ENCODE measurements at regions not wholly inside any gene's neighbourhood (a gene's known extent, or its start where the extent isn't known, plus 50 kb on each side); places are given as distances from the start of the nearest gene placed in this dataset.

DNA sequence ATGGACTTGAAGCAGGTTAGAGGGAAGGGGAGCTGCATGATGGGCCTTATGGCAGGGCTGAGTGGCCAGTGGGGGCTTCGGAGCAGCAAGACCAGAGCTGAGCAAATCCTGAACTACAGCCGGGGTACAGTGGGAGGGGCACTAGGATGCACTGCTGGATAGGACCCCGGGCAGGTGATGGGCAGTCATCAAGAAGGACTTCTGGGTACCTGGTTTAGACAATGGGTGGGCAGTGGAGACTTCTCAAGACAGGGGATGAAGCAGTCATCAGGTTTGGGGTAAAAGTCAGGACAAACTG, 507.4 kb upstream of the MYT1L start:
- Histone ChIP-seq H3K4me3 (ENCODE audit: control extremely low read depth in 1 of 5, extremely low read depth in 1 of 5, insufficient read depth in 1 of 5, low read depth in 2 of 5, low read length in 4 of 5) (no peak overlapping the region), H3K4me1 (ENCODE audit: control insufficient read depth in 2 of 2, insufficient read depth in 2 of 2, low read length in 2 of 2) (no peaks in the 10 kb centered on the region), H3K9me3 (ENCODE audit: control extremely low read depth in 1 of 3, control insufficient read depth in 2 of 3, insufficient read depth in 1 of 3, low read length in 2 of 3) (no peaks in the 10 kb centered on the region), H4K20me1 (ENCODE audit: control insufficient read depth, insufficient read depth, low read length, poor library complexity, severe bottlenecking) (no peaks in the 10 kb centered on the region), H3K9ac (ENCODE audit: low read length) (no peak overlapping the region), H3K27me3 (replicated peaks in 1 of 4; ENCODE audit: control extremely low read depth in 1 of 4, control insufficient read depth in 3 of 4, insufficient read depth in 4 of 4, low read length in 3 of 4) (peaks cover 0 to 7% (median 0%) of the 10 kb centered on the region in 4 experiments), H3K27ac (ENCODE audit: low read length in 2 of 2) (no peak overlapping the region), H3K4me2 (replicated peaks; ENCODE audit: low read depth, low read length, poor library complexity, severe bottlenecking) (no peak overlapping the region), H3K36me3 (replicated peaks in 1 of 2; ENCODE audit: control extremely low read depth in 1 of 2, control insufficient read depth in 1 of 2, extremely low read depth in 1 of 2, insufficient read depth in 2 of 2, low read length in 1 of 2) (no peaks in the 10 kb centered on the region), H3K79me2 (ENCODE audit: control insufficient read depth, insufficient read depth, low read length) (no peaks in the 10 kb centered on the region), H2AFZ (ENCODE audit: insufficient read depth, low read depth, low read length, poor library complexity, severe bottlenecking) (no peak overlapping the region)
- no peak overlapping the region for H3K4me3 Mint-ChIP-seq
- TF ChIP-seq EZH2 (IDR thresholded peaks at IDR 0.05; ENCODE audit: borderline replicate concordance, insufficient read depth, low read depth, low read length, poor library complexity, severe bottlenecking) = no peak
- TF ChIP-seq, protein P1, sequence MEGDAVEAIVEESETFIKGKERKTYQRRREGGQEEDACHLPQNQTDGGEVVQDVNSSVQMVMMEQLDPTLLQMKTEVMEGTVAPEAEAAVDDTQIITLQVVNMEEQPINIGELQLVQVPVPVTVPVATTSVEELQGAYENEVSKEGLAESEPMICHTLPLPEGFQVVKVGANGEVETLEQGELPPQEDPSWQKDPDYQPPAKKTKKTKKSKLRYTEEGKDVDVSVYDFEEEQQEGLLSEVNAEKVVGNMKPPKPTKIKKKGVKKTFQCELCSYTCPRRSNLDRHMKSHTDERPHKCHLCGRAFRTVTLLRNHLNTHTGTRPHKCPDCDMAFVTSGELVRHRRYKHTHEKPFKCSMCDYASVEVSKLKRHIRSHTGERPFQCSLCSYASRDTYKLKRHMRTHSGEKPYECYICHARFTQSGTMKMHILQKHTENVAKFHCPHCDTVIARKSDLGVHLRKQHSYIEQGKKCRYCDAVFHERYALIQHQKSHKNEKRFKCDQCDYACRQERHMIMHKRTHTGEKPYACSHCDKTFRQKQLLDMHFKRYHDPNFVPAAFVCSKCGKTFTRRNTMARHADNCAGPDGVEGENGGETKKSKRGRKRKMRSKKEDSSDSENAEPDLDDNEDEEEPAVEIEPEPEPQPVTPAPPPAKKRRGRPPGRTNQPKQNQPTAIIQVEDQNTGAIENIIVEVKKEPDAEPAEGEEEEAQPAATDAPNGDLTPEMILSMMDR (IDR thresholded peaks at IDR 0.05) = no peak
- ATAC-seq (ENCODE audit: low read depth) = no peak
- no peaks in the 10 kb centered on the region for H3K4me1 Mint-ChIP-seq
- 88% methylated on average over 3 of the region's 3 CpGs for WGBS (ENCODE audit: insufficient coverage)
- ChIA-PET POLR2A (no interaction called here), CTCF (no interaction called here)
- no peak overlapping the region for H3K27ac Mint-ChIP-seq
- H3K27me3 Mint-ChIP-seq = no peaks in the 10 kb centered on the region
- no peaks in the 10 kb centered on the region for H3K9me3 Mint-ChIP-seq (ENCODE audit: insufficient read depth)
- no peak for DNase-seq
- intact Hi-C loops (cut with micrococcal nuclease) = no loop called here

GRCh38 chr2:2837746-2838547, 506.9 kb upstream of the MYT1L start:
- no peaks in the 10 kb centered on the region for H3K4me1 ChIP-seq (ENCODE audit: control insufficient read depth in 2 of 2, insufficient read depth in 2 of 2, low read length in 2 of 2)
- TF ChIP-seq, protein P1 (IDR thresholded peaks at IDR 0.05) = no peak
- TF ChIP-seq EZH2 (IDR thresholded peaks at IDR 0.05; ENCODE audit: borderline replicate concordance, insufficient read depth, low read depth, low read length, poor library complexity, severe bottlenecking) = no peak
- H3K27ac Mint-ChIP-seq = no peak overlapping the region
- H3K79me2 ChIP-seq (ENCODE audit: control insufficient read depth, insufficient read depth, low read length) = no peaks in the 10 kb centered on the region
- H3K9me3 ChIP-seq (ENCODE audit: control extremely low read depth in 1 of 3, control insufficient read depth in 2 of 3, insufficient read depth in 1 of 3, low read length in 2 of 3) = no peaks in the 10 kb centered on the region
- WGBS (ENCODE audit: insufficient coverage) = 73% methylated on average over 14 of the region's 15 CpGs
- no peak overlapping the region for H2AFZ ChIP-seq (ENCODE audit: insufficient read depth, low read depth, low read length, poor library complexity, severe bottlenecking)
- no peaks in the 10 kb centered on the region for H3K36me3 ChIP-seq (replicated peaks in 1 of 2; ENCODE audit: control extremely low read depth in 1 of 2, control insufficient read depth in 1 of 2, extremely low read depth in 1 of 2, insufficient read depth in 2 of 2, low read length in 1 of 2)
- H3K27me3 ChIP-seq (replicated peaks in 1 of 4; ENCODE audit: control extremely low read depth in 1 of 4, control insufficient read depth in 3 of 4, insufficient read depth in 4 of 4, low read length in 3 of 4) = peaks cover 0 to 7% (median 0%) of the 10 kb centered on the region in 4 experiments
- no peaks in the 10 kb centered on the region for H3K27me3 Mint-ChIP-seq
- DNase-seq (no peak), ATAC-seq (ENCODE audit: low read depth) (no peak)
- no peak overlapping the region for H3K4me3 ChIP-seq (ENCODE audit: control extremely low read depth in 1 of 5, extremely low read depth in 1 of 5, insufficient read depth in 1 of 5, low read depth in 2 of 5, low read length in 4 of 5)
- no peak overlapping the region for H3K9ac ChIP-seq (ENCODE audit: low read length)
- no peak overlapping the region for H3K4me2 ChIP-seq (replicated peaks; ENCODE audit: low read depth, low read length, poor library complexity, severe bottlenecking)
- H3K4me3 Mint-ChIP-seq = no peak overlapping the region
- CTCF ChIA-PET = no interaction called here
- POLR2A ChIA-PET = no interaction called here
- H3K9me3 Mint-ChIP-seq (ENCODE audit: insufficient read depth) = no peaks in the 10 kb centered on the region
- intact Hi-C loops (cut with micrococcal nuclease) = no loop called here
- no peaks in the 10 kb centered on the region for H4K20me1 ChIP-seq (ENCODE audit: control insufficient read depth, insufficient read depth, low read length, poor library complexity, severe bottlenecking)
- H3K27ac ChIP-seq (ENCODE audit: low read length in 2 of 2) = no peak overlapping the region
- H3K4me1 Mint-ChIP-seq = no peaks in the 10 kb centered on the region
